Prostate gland (tissue), 2 donors: ENCODE measurements at regions not wholly inside any gene's neighbourhood (a gene's known extent, or its start where the extent isn't known, plus 50 kb on each side); places are given as distances from the start of the nearest gene placed in this dataset.

Experiments
- DNase-seq: peaks from one replicate; pipeline ENCODE4 v3.0.0-alpha.2; 2019; ENCODE audit warnings: low spot score
- H3K27ac ChIP-seq, 2 donors: fragments of 200-600 bp; sonication (generic); 2 replicates each; pipeline ENCODE4 v1.5.1; 2017 to 2019
- H3K27me3 ChIP-seq: fragments of 200-600 bp; sonication (generic); replicated peaks from 2 replicates; pipeline ENCODE4 v1.5.1; 2019; ENCODE audit not compliant: insufficient read depth
- H3K36me3 ChIP-seq, 2 donors: fragments of 200-600 bp; sonication (generic); 1 replicate in 1 of 2; 2 replicates in 1 of 2; pipeline versions ENCODE4 v1.5.1 to v1.8.1; 2017 to 2019
- H3K4me1 ChIP-seq: fragments of 200-600 bp; sonication (generic); replicated peaks from 2 replicates; pipeline ENCODE4 v1.5.1; 2019
- H3K4me3 ChIP-seq, 2 donors: fragments of 200-600 bp; sonication (generic); 2 replicates each; pipeline ENCODE4 v1.5.1; 2017 to 2019
- H3K9me3 ChIP-seq: fragments of 200-600 bp; sonication (generic); 2 replicates; pipeline ENCODE4 v1.5.1; 2017
- CTCF ChIP-seq, 4 experiments: fragments of 200-600 bp in 2 of 4; fragments of 450-650 bp in 2 of 4; sonication (generic) in 2 of 4; IDR thresholded peaks; 1 replicate in 3 of 4; 2 replicates in 1 of 4; pipeline ENCODE4 v1.5.1; 2016 to 2019; ENCODE audit warnings: antibody characterized with exemption in 4 of 4, mild to moderate bottlenecking in 2 of 4, moderate library complexity in 2 of 4
- POLR2A ChIP-seq: fragments of 450-650 bp; IDR thresholded peaks from one replicate; pipeline ENCODE4 v1.6.1; 2016; ENCODE audit warnings: antibody characterized with exemption, mild to moderate bottlenecking
- POLR2AphosphoS5 ChIP-seq: sonication (generic); formaldehyde crosslinking; IDR thresholded peaks from one replicate; pipeline ENCODE4 v1.6.1; 2017; ENCODE audit warnings: antibody characterized with exemption
- WGBS: methylation state at CpG from one replicate; pipeline ENCODE4 v1.1.5; 2018; 5-methylcytosine and 5-hydroxymethylcytosine counted together
- intact Hi-C: fragments of 100-400 bp; cut with DNase I; formaldehyde crosslinking; loops from one replicate; pipeline ENCODE4 v1.14.2; 2022

- 75% methylated on average over 4 of the region's 4 CpGs for WGBS
- DNase-seq = no peak
- Histone ChIP-seq H3K4me3 (no peak overlapping the region), H3K4me1 (no peaks in the 10 kb centered on the region), H3K27ac (no peak overlapping the region), H3K27me3 (no peaks in the 10 kb centered on the region), H3K9me3 (no peaks in the 10 kb centered on the region), H3K36me3 (no peaks in the 10 kb centered on the region)
- intact Hi-C loops = no loop called here
- TF ChIP-seq POLR2AphosphoS5 (no peak), POLR2A (no peak), CTCF (IDR thresholded peaks at IDR 0.05) (no peak)
Measured at GRCh38 chr12:38016602-38017001, 300.0 kb upstream of the ALG10B start.

GRCh38 chr12:38025916-38026315, 290.7 kb upstream of the ALG10B start:
- intact Hi-C loops = no loop called here
- Histone ChIP-seq H3K27me3 (no peaks in the 10 kb centered on the region), H3K4me3 (no peak overlapping the region), H3K9me3 (no peaks in the 10 kb centered on the region), H3K36me3 (no peaks in the 10 kb centered on the region), H3K27ac (no peak overlapping the region), H3K4me1 (no peaks in the 10 kb centered on the region)
- TF ChIP-seq CTCF (IDR thresholded peaks at IDR 0.05) = no peak
- no peak for TF ChIP-seq POLR2AphosphoS5
- TF ChIP-seq POLR2A = no peak
- no peak for DNase-seq
- 41% methylated on average over 1 of the region's 1 CpG for WGBS

GRCh38 chr12:38053113-38053512, 263.5 kb upstream of the ALG10B start:
- H3K36me3 ChIP-seq = no peaks in the 10 kb centered on the region
- no peak overlapping the region for H3K4me3 ChIP-seq
- no peaks in the 10 kb centered on the region for H3K4me1 ChIP-seq
- 51% methylated on average over 16 of the region's 16 CpGs for WGBS
- H3K27me3 ChIP-seq = no peaks in the 10 kb centered on the region
- TF ChIP-seq CTCF (IDR thresholded peaks at IDR 0.05) (no peak), POLR2A (no peak), POLR2AphosphoS5 (no peak)
- no peak for DNase-seq
- no peaks in the 10 kb centered on the region for H3K9me3 ChIP-seq
- no peak overlapping the region for H3K27ac ChIP-seq
- intact Hi-C loops = no loop called here

GRCh38 chr12:38053655-38054464, 262.7 kb upstream of the ALG10B start:
- intact Hi-C loops = no loop called here
- no peak overlapping the region for H3K4me3 ChIP-seq
- WGBS = 66% methylated on average over 34 of the region's 34 CpGs
- no peaks in the 10 kb centered on the region for H3K4me1 ChIP-seq
- no peak for DNase-seq
- H3K27ac ChIP-seq = no peak overlapping the region
- H3K27me3 ChIP-seq = no peaks in the 10 kb centered on the region
- H3K9me3 ChIP-seq = no peaks in the 10 kb centered on the region
- TF ChIP-seq POLR2AphosphoS5 (no peak), CTCF (IDR thresholded peaks at IDR 0.05) (no peak), POLR2A (no peak)
- H3K36me3 ChIP-seq = no peaks in the 10 kb centered on the region
